ENCODE measurements at regions not wholly inside any gene's neighbourhood (a gene's known extent, or its start where the extent isn't known, plus 50 kb on each side); places are given as distances from the start of the nearest gene placed in this dataset.
A peak's percentile ranks its signal among the peaks of the same experiment; 100 is the strongest.
"Not testable (repeated sequence)": the region's sequence is repeated elsewhere in the genome, so short reads cannot be mapped to it uniquely, and the experiment has no call there.

DNA sequence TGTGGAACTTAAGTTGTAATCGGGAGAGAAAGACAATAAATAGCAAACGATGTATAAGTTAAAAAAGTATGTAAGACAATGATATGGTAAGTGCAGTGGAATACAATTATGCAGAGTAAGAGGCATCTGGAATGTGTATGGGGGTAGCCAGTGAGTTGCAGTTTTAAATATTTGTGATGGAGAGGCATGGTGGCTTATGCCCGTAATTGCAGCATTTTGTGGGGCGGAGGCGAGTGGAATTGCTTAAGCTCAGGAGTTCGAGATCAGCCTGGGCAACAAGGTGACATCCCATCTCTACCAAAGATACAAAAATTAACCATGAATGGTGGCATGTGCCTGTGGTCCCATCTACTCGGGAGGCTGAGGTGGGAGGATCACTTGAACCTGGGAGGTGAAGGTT is 52.5 kb upstream of the WDFY3 start:
- no peak for DNase-seq

DNA sequence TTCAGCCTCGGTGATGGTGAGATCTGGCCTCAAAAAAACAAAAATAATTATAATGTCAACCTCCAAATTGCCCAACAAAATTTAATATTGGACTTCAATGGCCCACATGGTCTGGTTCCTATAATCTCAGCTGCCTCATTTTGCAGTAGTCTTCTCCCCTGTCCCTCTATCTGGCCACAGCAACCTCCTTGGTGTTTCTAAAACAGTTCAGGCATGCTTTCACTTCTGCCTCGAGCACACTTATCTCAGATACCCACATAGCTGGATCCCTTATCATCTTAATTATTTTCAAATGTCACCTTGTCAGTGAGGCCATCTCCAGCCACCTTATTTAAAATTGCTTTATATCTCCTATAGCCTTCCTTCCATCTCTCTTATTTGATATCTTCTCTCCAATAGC is 52.9 kb upstream of the WDFY3 start:
- no peak for DNase-seq

DNA sequence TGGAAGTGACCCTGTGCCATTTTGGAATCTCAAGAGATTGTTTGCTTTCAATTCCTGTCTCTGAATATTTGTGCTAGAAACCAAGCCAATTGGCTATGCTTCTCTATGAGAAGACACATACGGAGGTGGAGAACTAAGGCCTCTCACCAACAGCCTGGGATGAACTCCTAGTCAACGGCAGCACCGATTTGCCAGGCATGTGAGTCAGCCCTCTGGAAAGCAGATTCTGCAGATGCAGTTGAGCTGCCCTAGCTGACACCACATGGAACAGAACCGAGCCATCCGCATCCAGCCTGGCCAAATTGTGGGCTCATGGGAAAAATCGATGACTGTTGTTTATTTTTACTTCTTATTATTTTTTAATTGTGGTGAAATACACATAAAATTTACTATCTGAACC is 58.2 kb upstream of the WDFY3 start:
- no peak for DNase-seq

DNA sequence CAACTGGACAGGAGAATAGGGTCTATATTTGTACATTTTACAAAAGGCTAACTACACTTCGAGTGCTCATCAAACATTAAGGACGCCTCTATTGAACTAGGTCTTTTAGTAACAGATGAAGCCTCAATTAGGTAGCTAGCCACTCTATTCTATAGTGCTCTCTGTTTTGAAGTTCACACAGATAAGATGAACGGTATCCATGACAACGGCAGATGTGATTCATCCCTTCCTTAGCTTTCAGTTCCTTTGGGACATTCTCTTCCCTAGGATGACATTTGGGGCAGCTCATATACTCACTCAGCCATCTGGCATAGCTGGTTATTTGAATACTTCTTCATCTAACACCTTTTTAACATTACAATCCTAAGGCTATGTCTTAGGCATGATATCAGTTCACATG is 62.4 kb upstream of the WDFY3 start:
- DNase-seq = no peak

DNA sequence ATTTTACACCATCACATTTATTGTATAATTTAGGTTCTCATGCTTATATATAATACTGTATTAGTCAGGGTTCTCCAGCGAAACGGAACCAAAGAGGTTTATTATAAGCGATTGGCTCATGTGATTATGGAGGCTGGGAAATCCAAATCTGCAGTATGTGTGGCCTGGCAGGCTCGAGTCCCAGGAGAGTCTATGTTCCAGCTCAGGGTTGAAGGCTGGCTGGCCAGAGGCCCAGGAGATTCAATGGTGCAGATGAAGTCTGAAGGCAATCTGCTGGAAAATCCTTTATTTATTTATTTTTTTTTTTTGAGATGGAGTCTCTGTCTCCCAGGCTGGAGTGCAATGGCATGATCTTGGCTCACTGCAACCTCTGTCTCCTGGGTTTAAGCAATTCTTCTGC is 63.0 kb upstream of the WDFY3 start:
- DNase-seq = no peak

DNA sequence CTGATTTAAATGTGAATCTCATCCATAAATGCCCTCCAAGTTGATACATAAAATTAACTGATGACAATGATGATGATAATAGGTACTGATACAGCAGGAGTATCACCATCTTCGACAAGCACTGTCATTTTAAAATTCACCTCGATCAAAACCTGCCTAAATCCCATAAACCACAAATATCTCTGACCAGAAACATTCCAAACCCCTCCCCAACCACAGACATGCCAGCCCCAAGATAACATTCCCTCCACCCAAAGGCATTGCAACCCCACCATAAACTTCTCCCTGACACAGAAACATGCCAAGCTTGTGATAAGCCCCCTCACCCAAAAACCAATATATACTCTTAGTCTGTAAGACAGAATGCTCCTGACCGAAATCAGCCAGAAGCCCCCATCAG is 63.7 kb upstream of the WDFY3 start:
- DNase-seq = no peak

DNA sequence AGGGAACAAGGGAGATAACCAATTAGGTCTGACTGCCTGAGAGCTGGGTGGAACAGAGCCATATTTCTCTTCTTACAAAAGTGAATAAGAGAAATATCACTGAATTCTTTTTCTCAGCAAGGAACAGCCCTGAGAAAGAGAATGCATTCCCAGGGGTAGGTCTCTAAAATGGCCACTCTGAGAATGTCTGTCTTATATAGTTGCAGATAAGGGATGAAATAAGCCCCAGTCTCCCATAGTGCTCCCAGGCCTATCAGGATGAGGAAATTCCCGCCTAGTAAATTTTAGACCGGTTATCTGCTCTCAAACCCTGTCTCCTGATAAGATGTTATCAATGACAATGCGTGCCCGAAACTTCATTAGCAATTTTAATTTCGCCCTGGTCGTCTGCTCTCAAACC is 67.3 kb upstream of the WDFY3 start:
- DNase-seq = not testable (repeated sequence)

DNA sequence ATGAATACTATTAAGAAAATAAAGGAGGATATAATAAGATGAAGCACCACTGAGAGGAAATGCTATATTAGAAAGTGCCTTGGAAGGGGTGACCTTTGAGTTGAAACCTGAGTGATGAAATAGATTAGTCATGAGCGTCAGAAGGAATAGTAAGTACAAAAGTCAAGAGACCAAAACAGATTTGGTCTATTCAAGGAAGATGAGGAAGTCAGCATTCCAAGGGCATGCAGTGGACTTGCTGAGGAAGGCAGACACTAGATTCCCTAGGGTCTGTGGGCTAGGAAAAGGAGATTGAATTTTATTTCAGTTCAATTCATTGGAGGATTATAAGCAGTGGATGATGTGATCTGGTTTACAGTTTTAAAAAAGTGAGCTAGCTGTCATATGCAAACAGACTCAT is 73.0 kb upstream of the WDFY3 start:
- no peak for DNase-seq

DNA sequence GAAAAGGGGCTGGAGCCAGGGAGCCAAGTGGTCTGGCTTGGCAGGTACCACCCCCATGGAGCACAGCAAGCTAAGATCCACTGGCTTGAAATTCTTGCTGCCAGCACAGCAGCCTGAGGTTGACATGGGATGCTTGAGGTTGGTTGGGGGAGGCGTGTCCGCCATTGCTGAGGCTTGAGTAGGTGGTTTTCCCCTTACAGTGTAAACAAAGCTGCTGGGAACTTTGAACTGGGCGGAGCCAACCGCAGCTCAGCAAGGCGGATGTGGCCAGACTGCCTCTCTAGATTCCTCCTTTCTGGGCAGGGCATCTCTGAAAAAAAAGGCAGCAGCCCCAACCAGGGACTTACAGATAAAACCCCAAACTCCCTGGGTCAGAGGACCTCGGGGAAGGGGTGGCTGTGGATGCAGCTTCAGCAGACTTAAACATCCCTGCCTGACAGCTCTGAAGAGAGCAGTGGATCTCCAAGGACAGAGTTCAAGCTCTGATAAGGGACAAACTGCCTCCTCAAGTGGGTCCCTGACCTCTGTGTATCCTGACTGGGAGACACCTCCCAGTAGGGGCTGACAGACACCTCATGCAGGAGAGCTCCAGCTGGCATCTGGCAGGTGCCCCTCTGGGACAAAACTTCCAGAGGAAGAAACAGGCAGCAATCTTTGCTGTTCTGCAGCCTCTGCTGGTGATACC is 77.5 kb upstream of the WDFY3 start:
- not testable (repeated sequence) for DNase-seq

DNA sequence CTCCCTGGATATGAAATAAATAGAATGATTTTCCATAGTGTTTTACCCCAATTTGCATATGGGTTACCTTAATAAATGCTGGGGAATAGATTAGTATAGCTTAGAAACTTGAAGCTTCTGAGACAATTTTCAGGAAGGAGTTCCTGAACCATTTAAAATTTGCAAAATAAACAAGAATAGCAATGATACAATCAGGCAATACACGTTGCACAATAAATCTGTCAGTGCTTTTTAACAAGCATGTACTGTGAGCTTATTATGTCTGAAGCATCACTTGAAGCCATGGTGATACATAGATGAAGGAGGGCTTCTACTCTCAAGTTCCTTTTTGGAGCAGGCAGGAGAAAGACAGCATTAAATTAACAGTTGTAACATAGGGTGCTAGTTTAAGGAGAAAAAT is 84.2 kb upstream of the WDFY3 start:
- no peak for DNase-seq

DNA sequence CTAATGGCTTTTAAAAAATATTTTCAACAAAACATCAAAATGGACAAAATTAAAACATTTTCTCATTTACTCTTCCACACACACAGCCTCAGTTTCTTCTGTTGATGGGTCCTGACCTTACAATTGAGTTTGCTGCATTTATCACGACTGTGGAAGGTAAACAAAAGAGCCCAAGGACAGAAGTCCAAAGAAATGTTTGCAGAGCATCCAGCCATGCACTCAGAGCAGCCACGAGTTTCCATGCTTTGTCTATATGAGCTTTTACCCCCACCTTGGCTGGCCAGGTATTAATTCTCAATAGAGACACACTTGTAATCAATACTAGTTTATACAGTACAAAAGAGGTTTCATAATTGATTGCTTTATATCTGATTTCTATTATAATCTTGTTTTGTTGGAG is 85.0 kb upstream of the WDFY3 start:
- DNase-seq = no peak

DNA sequence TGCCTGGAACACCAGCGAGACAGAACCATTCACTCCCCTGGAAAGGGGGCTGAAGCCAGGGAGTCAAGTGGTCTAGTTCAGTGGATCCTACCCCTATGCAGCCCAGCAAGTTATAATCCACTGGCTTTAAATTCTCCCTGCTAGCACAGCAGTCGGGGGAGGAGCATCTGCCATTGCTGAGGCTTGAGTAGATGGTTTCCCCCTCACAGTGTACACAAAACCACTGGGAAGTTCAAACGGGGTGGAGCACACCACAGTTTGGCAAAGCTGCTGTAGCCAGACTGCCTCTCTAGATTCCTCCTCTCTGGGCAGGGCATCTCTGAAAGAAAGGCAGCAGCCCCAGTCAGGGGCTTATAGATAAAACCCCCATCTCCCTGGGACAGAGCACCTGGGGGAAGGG is 88.4 kb upstream of the WDFY3 start:
- not testable (repeated sequence) for DNase-seq

DNA sequence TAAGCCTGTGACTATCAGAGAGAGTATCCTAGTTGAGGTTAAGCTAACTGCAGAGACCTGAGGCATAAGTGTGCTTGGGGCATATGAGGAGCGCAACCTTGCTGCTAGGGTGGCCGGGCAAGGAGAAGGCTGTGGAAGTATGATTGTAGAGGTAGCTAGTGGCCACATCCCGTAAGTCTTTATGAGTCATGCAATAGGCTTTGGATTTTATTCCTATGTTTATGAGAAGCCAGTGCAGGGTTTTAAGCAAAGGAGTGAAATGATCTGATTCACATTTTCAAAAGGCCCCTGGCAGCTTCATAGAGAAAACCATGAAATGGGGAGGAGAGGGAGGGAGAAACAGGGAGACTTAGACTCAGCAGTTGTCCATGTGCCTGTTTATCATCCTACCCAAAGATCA is 92.1 kb upstream of the WDFY3 start:
- DNase-seq = no peak

DNA sequence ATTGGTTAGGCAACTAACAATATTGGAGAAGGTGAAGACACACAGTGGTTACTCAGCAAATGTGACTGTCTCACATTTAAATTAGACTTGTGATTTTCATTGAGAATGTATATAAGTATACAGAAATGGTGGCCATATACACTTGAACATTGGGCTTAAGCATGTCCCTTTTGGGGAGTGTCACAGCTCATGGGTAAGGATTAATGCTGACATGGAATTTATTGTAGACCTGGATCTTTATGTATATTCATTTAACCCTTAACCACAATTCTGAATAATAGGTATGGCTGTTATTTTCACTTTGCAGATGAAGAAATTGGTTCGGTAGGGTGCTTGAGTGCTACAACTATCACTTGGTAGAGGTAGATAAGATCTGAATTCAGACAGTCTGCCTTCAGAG is 95.5 kb upstream of the WDFY3 start:
- no peak for DNase-seq

DNA sequence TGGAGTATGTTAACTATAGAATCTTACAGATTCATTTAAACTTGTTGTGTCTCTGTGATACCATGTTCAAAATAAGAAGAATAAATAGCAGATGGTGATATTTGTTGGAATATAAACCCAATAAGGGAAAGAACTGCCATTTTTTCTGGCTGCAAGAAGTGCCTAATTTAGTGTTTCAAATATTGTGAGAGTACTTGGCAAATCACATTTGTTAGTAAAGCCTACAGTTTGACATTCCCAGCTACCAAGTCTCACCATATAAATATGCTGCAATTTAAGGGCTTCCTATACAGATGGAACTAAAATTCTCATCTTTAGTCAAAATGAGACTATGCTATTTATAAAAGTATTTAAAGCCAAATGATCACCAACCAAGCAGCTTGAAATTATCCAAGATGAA is 96.0 kb upstream of the WDFY3 start:
- no peak for DNase-seq

DNA sequence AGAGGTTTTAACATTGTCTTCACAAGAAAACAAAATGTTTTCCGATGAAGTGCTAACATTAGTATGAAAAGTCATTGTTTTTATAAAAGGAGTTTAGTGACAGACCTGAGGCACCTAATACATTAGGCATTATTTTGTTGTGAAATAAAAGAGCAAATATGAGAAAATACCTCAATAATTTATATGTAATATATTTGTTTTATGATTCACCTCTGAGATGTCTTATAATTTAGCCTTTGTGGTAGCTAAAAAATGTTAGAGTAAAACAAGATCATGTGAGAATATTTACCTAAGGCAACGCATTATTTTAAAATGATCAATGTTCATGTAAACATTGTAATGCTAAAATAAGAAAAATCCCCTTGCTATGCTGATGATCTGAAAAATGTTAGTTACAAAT is 100.9 kb upstream of the WDFY3 start:
- DNase-seq = no peak

DNA sequence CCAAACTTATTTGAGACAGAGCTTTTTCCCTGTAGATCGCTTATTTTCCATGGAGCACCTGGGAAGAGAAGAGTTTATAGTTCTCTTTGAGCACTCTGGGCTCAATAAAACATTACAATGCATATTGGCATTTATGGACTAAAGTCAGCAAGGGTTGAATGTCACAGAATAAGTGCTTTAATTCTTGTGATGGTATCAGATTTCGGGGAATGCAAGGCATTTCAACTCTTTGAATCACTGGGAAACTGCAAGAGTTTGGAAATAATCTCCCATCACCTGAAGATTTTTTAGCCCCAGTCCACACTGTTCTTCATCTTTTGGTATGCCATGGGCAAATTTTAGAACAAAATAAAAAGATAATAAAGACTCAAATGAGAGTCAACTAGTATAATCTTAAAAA is 111.5 kb upstream of the WDFY3 start:
- DNase-seq = no peak

DNA sequence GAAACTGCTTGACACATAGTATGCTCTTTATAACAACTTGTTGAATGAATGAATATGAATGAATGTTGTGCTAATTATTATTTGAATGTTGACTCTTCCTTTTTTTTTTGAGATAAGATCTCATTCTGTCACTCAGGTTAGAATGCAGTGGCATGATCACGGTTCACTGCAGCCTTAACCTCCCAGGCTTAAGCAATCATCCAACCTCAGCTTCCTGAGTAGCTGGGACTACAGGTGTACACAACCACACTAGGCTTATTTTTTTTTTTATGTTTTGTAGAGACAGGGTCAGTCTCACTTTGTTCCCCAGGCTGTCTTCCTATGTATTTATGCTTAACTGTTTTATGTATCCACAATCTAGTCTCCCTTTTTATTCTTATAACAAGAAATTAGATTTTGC is 114.7 kb upstream of the WDFY3 start:
- DNase-seq = no peak

DNA sequence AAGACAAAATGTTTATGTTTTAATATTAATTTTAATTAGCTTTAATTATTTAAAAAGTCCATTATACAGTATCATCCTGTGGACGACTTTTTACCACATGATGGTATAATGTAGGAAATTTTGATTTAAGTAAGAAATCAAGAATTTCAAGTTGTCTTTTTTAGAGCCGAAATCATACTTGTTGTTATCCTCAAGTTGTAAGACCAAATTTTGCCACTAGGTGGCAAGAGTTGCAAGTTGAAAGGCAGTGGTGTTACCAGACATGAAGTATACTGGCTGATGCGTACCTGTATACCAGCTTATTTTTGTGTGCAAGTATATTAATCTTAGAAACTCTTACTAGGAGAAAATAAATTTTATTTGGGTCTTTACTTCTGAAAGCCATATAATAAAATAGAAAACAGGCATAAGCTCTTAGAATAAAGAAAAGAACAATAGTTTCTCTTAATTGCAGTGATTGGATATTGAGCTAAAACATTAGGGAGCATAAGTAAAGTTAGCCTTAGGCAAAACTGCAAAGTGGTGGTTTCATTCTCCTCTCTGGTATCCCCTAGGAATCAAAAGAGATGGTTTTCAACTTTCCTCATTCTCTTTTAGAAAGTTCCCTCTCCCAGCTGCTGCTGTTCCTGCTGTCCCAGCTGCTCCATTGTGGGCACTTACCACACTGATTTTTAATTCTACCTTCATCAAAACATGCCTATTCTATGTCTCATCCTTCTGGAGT is 118.0 kb upstream of the WDFY3 start:
- peak in 18 of 58 donors; percentile 0 to 79 (median 9) for DNase-seq

DNA sequence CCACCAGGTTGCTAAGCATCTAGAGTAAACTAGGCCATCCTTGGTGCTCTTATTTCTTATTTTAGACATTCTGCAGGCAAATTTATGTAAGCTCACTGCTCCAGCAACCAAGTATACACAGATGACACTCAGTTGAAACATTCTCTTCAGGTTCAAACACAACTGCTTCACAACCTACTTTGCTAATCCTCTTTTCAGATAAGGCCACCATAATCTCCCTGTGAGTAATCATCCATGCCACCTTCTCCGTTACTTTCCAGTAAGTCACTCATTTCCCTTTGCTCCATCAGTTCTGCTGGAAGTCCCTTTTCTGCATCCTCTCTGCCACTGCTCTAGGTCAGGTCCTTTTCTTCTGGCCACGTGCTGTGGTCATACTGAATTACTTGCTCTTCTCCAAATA is 120.2 kb upstream of the WDFY3 start:
- DNase-seq = no peak

DNA sequence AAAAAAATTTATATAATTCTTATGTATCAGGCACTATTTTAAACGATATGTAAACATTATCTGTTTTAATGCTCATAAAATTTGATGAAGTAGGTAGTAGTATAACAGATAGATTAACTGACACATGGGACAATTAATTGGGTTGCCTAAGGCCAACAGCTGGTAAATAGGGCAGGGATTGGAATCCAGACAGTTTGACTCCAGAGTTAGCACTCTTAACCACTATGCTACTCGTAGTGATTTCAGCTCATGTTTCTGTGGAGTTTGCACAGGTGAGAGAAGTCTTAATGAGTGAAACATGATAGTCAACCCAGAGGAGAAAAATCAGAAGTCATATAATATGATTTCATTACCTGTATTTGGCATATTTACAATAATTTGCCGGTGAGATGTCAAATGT is 126.0 kb upstream of the WDFY3 start:
- no peak for DNase-seq

DNA sequence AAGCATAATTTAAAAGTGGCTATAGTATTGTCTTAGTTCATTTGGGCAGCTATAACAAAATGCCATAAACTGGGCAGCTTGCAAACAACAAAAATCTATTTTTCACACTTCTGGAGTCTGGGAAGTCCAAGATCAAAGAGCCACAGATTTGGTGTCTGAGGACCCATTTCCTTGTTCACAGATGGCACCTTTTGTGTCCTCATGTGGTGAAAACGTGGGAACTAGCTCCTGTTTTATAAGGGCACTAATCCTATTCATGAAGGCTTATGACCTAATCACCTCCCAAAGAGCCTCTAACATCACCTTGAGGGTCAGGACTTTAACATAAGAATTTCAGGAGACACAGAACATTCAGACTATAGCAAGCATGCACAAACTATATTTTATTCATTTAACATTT is 126.5 kb upstream of the WDFY3 start:
- DNase-seq = no peak

DNA sequence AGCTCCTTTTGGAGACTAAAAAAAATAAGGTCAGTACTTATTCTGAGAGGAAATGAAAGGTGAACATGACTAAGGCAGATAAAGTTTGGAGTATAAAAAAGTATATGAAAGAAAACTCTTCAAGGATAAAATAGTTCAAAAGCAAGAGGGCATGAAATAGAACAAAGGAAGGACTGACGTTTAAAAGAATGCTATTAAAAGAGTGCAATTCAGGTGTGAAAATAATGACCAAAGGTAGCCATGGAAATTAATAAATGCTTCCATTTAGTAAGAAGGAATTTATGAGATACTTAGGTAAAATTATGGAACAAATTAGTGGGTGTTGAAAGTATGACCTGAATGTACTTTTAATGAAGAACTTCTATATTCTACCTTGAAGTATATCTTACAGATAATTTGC is 128.2 kb upstream of the WDFY3 start:
- DNase-seq = no peak

DNA sequence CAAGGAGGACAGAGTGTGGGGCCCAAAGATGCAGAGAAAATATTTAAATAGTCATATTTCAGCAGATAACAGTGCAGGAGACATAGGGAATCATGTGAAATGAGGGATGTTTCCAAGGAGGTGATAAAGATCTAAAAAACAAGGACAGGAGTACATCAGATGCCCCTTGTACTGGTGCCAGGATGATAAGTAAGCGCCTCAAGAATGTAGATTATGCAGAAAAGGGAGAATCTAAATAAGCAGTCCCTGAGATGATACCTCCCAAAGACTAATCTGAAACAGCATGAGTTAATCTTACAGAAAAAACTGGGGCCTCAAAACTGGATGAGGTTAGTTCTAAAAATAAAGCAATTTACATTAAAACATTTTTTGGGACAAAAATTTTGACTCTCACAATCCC is 136.1 kb upstream of the WDFY3 start:
- DNase-seq = no peak
